ENCODE measurements at regions not wholly inside any gene's neighbourhood (a gene's known extent, or its start where the extent isn't known, plus 50 kb on each side); places are given as distances from the start of the nearest gene placed in this dataset.

DNA sequence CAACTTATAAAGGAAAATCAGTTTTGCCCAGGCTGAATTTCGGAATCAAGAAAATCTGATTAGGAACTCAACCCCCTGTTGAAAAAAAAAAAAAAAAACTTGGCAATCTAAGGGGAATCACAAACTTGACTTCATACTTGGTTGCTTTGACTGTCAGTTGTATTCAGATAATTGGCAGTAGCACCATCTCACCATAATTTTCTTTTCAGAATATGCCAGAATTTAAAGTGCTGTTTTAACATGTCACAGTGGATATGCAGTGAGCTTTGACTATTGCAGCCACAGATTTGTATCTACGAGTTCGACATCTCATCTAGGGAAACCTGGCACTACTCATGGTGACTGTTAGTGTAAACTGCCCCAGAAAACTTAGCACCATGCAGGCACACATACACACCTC lies 761.4 kb upstream of the KLHL29 start:
- POLR2A ChIA-PET = no interaction called here
- TF ChIP-seq SIN3A (IDR thresholded peaks at IDR 0.05; ENCODE audit: low read depth) (no peak), JUND (IDR thresholded peaks at IDR 0.05) (no peak), ZNF274 (IDR thresholded peaks at IDR 0.05; ENCODE audit: low read depth, low read length) (no peak), CBX3 (IDR thresholded peaks at IDR 0.05; ENCODE audit: low read depth) (no peak), EGR1 (IDR thresholded peaks at IDR 0.05; ENCODE audit: low read depth) (no peak), REST (IDR thresholded peaks at IDR 0.05; ENCODE audit: low read depth) (no peak), TCF7L2 (IDR thresholded peaks at IDR 0.05; ENCODE audit: borderline replicate concordance, extremely low read depth, insufficient read depth, insufficient read length) (no peak), SRF (IDR thresholded peaks at IDR 0.05; ENCODE audit: low read depth) (no peak), SP1 (IDR thresholded peaks at IDR 0.05; ENCODE audit: low read depth) (no peak), YY1 (IDR thresholded peaks at IDR 0.05; ENCODE audit: extremely low read depth, insufficient replicate concordance, low read depth, low read length) (no peak), EZH2 (IDR thresholded peaks at IDR 0.05) (no peak)
- TF ChIP-seq, protein P1, sequence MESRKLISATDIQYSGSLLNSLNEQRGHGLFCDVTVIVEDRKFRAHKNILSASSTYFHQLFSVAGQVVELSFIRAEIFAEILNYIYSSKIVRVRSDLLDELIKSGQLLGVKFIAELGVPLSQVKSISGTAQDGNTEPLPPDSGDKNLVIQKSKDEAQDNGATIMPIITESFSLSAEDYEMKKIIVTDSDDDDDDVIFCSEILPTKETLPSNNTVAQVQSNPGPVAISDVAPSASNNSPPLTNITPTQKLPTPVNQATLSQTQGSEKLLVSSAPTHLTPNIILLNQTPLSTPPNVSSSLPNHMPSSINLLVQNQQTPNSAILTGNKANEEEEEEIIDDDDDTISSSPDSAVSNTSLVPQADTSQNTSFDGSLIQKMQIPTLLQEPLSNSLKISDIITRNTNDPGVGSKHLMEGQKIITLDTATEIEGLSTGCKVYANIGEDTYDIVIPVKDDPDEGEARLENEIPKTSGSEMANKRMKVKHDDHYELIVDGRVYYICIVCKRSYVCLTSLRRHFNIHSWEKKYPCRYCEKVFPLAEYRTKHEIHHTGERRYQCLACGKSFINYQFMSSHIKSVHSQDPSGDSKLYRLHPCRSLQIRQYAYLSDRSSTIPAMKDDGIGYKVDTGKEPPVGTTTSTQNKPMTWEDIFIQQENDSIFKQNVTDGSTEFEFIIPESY (IDR thresholded peaks at IDR 0.05; ENCODE audit: extremely low read depth, insufficient replicate concordance, low read length) = no peak
- ATAC-seq (no peak), DNase-seq (ENCODE audit: low read depth, low spot score) (no peak)
- intact Hi-C loops (cut with micrococcal nuclease) = no loop called here
- Histone ChIP-seq H3K4me1 (ENCODE audit: control insufficient read depth in 1 of 2, insufficient read depth in 2 of 2, low read length in 2 of 2) (no peaks in the 10 kb centered on the region), H3K9ac (ENCODE audit: low read length) (no peak overlapping the region), H4K20me1 (ENCODE audit: insufficient read depth) (no peaks in the 10 kb centered on the region), H2AFZ (ENCODE audit: low read depth, low read length, poor library complexity, severe bottlenecking) (no peak overlapping the region), H3K36me3 (ENCODE audit: control insufficient read depth in 1 of 2, insufficient read depth in 2 of 2, low read length in 2 of 2) (no peaks in the 10 kb centered on the region), H3K9me3 (ENCODE audit: control insufficient read depth in 1 of 2, insufficient read depth in 1 of 2, low read depth in 1 of 2, low read length in 2 of 2) (peaks cover 0 to 13% of the 10 kb centered on the region in 2 experiments; a peak in 2 of 4 replicates), H3K4me2 (ENCODE audit: low read length) (no peak overlapping the region), H3K9me2 (ENCODE audit: insufficient read depth) (no peaks in the 10 kb centered on the region), H3K79me2 (ENCODE audit: insufficient read depth, low read length) (no peaks in the 10 kb centered on the region), H3K4me3 (replicated peaks in 1 of 2; ENCODE audit: low read depth in 1 of 2, low read length in 2 of 2) (no peak overlapping the region), H3K27ac (ENCODE audit: low read depth, low read length) (no peak overlapping the region), H3K27me3 (ENCODE audit: insufficient read depth, low read length) (no peaks in the 10 kb centered on the region)
- CTCF ChIA-PET = no interaction called here
- RAD21 ChIA-PET (ENCODE audit: low non-redundant PET in 1 of 2, low total read pairs in 2 of 2, uncharacterized antibody in 2 of 2, unreplicated experiment in 2 of 2) = no interaction called here
- no TSS peak for BruUV-seq (replicated peaks)
